Right lobe of liver (tissue), 4 donors: ENCODE measurements at regions not wholly inside any gene's neighbourhood (a gene's known extent, or its start where the extent isn't known, plus 50 kb on each side); places are given as distances from the start of the nearest gene placed in this dataset.

Experiments
- POLR2A ChIP-seq: fragments of 450-650 bp; IDR thresholded peaks from one replicate; pipeline ENCODE4 v1.6.1; 2017; ENCODE audit warnings: antibody characterized with exemption, mild to moderate bottlenecking
- TF ChIP-seq, protein P1 (sequence below), 4 donors: fragments of 200-600 bp in 3 of 4; fragments of 450-650 bp in 1 of 4; IDR thresholded peaks; one replicate each; pipeline versions ENCODE4 v1.5.1 to v1.8.0; 2016 to 2022; ENCODE audit warnings: antibody characterized with exemption in 4 of 4, mild to moderate bottlenecking in 2 of 4
- donor health status: DM: no; HTN: no; CAD: no.
- donor health status: DM: no; HTN: no; CAD: no.
- donor health status: DM: no; HTN: yes; CAD: no.

GRCh38 chr13:44093607-44094564 lies 214.2 kb downstream of the LACC1 start:
- no peak for TF ChIP-seq POLR2A
- TF ChIP-seq, protein P1, sequence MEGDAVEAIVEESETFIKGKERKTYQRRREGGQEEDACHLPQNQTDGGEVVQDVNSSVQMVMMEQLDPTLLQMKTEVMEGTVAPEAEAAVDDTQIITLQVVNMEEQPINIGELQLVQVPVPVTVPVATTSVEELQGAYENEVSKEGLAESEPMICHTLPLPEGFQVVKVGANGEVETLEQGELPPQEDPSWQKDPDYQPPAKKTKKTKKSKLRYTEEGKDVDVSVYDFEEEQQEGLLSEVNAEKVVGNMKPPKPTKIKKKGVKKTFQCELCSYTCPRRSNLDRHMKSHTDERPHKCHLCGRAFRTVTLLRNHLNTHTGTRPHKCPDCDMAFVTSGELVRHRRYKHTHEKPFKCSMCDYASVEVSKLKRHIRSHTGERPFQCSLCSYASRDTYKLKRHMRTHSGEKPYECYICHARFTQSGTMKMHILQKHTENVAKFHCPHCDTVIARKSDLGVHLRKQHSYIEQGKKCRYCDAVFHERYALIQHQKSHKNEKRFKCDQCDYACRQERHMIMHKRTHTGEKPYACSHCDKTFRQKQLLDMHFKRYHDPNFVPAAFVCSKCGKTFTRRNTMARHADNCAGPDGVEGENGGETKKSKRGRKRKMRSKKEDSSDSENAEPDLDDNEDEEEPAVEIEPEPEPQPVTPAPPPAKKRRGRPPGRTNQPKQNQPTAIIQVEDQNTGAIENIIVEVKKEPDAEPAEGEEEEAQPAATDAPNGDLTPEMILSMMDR (IDR thresholded peaks at IDR 0.05), result no peak
